ENCODE measurements at regions not wholly inside any gene's neighbourhood (a gene's known extent, or its start where the extent isn't known, plus 50 kb on each side); places are given as distances from the start of the nearest gene placed in this dataset.
A peak's percentile ranks its signal among the peaks of the same experiment; 100 is the strongest.

- intact Hi-C loops (cut with micrococcal nuclease; ENCODE audit: unreplicated experiment), result no loop called here
- no TSS peak for BruUV-seq (replicated peaks)
- POLR2A ChIA-PET (ENCODE audit: low non-redundant PET), result no interaction called here
These were observed 680.4 kb upstream of the ITGA1 start for GRCh38 chr5:52107210-52107905.

GRCh38 chr5:52119768-52120167 is 667.9 kb upstream of the ITGA1 start:
- TF ChIP-seq, protein P1, sequence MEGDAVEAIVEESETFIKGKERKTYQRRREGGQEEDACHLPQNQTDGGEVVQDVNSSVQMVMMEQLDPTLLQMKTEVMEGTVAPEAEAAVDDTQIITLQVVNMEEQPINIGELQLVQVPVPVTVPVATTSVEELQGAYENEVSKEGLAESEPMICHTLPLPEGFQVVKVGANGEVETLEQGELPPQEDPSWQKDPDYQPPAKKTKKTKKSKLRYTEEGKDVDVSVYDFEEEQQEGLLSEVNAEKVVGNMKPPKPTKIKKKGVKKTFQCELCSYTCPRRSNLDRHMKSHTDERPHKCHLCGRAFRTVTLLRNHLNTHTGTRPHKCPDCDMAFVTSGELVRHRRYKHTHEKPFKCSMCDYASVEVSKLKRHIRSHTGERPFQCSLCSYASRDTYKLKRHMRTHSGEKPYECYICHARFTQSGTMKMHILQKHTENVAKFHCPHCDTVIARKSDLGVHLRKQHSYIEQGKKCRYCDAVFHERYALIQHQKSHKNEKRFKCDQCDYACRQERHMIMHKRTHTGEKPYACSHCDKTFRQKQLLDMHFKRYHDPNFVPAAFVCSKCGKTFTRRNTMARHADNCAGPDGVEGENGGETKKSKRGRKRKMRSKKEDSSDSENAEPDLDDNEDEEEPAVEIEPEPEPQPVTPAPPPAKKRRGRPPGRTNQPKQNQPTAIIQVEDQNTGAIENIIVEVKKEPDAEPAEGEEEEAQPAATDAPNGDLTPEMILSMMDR (conservative IDR thresholded peaks at IDR 0.05; ENCODE audit: low read depth, low read length), result peak; percentile 43; the same call in 1 of the 2 replicates
- TF ChIP-seq EZH2 (IDR thresholded peaks at IDR 0.05; ENCODE audit: borderline replicate concordance, low read depth, low read length, poor library complexity, severe bottlenecking), result no peak
- no TSS peak for BruUV-seq (replicated peaks)
- Histone ChIP-seq H3K9me3 (ENCODE audit: low read depth, low read length, poor library complexity, severe bottlenecking) (no peaks in the 10 kb centered on the region), H3K36me3 (ENCODE audit: insufficient read depth, low read length, poor library complexity, severe bottlenecking) (no peaks in the 10 kb centered on the region), H3K4me1 (ENCODE audit: insufficient read depth, low read length, poor library complexity, severe bottlenecking) (peaks cover 7% of the 10 kb centered on the region), H3K27ac (ENCODE audit: low read depth, low read length, poor library complexity, severe bottlenecking) (no peak overlapping the region), H3K4me3 (ENCODE audit: low read depth, low read length, poor library complexity, severe bottlenecking) (no peak overlapping the region), H3K27me3 (replicated peaks; ENCODE audit: insufficient read depth, low read depth, low read length, poor library complexity) (no peaks in the 10 kb centered on the region)
- intact Hi-C loops (cut with micrococcal nuclease; ENCODE audit: unreplicated experiment), result no loop called here
- DNase-seq (ENCODE audit: low spot score), result peak; percentile 35
- POLR2A ChIA-PET (ENCODE audit: low non-redundant PET), result interaction anchor here (0.6 kb wide), 1 partner anchor 72 kb away, joined by 3 read pairs; no protein-coding TSS in a partner anchor
- CTCF ChIA-PET, result no interaction called here

More at GRCh38 chr5:52107210-52107905, 680.4 kb upstream of the ITGA1 start:
- no peak for TF ChIP-seq EZH2 (IDR thresholded peaks at IDR 0.05; ENCODE audit: borderline replicate concordance, low read depth, low read length, poor library complexity, severe bottlenecking)
- TF ChIP-seq, protein P1 (conservative IDR thresholded peaks at IDR 0.05; ENCODE audit: low read depth, low read length), result no peak
- Histone ChIP-seq H3K4me3 (ENCODE audit: low read depth, low read length, poor library complexity, severe bottlenecking) (no peak overlapping the region), H3K36me3 (ENCODE audit: insufficient read depth, low read length, poor library complexity, severe bottlenecking) (no peaks in the 10 kb centered on the region), H3K27me3 (replicated peaks; ENCODE audit: insufficient read depth, low read depth, low read length, poor library complexity) (no peaks in the 10 kb centered on the region), H3K27ac (ENCODE audit: low read depth, low read length, poor library complexity, severe bottlenecking) (peak overlapping the region; percentile 3), H3K4me1 (ENCODE audit: insufficient read depth, low read length, poor library complexity, severe bottlenecking) (no peaks in the 10 kb centered on the region), H3K9me3 (ENCODE audit: low read depth, low read length, poor library complexity, severe bottlenecking) (peaks cover 13% of the 10 kb centered on the region)
- DNase-seq (ENCODE audit: low spot score), result no peak
- CTCF ChIA-PET, result no interaction called here

- Histone ChIP-seq H3K4me1 (ENCODE audit: insufficient read depth, low read length, poor library complexity, severe bottlenecking) (peaks cover 46% of the 10 kb centered on the region), H3K4me3 (ENCODE audit: low read depth, low read length, poor library complexity, severe bottlenecking) (no peak overlapping the region), H3K27me3 (replicated peaks; ENCODE audit: insufficient read depth, low read depth, low read length, poor library complexity) (no peaks in the 10 kb centered on the region), H3K36me3 (ENCODE audit: insufficient read depth, low read length, poor library complexity, severe bottlenecking) (no peaks in the 10 kb centered on the region), H3K27ac (ENCODE audit: low read depth, low read length, poor library complexity, severe bottlenecking) (no peak overlapping the region), H3K9me3 (ENCODE audit: low read depth, low read length, poor library complexity, severe bottlenecking) (no peaks in the 10 kb centered on the region)
- intact Hi-C loops (cut with micrococcal nuclease; ENCODE audit: unreplicated experiment), result loop anchor here (10.0 kb wide), 2 partner anchors 223 to 283 kb away; no protein-coding TSS in a partner anchor
- no TSS peak for BruUV-seq (replicated peaks)
- ChIA-PET POLR2A (ENCODE audit: low non-redundant PET) (no interaction called here), CTCF (no interaction called here)
- DNase-seq (ENCODE audit: low spot score), result peak; percentile 27
- TF ChIP-seq, protein P1 (conservative IDR thresholded peaks at IDR 0.05; ENCODE audit: low read depth, low read length), result no peak
- TF ChIP-seq EZH2 (IDR thresholded peaks at IDR 0.05; ENCODE audit: borderline replicate concordance, low read depth, low read length, poor library complexity, severe bottlenecking), result no peak
These were observed 655.7 kb upstream of the ITGA1 start for GRCh38 chr5:52132053-52132452.

Data from A673 (cell line).